Mesenchymal stem cell (in vitro differentiated cells and primary cell): ENCODE measurements at regions not wholly inside any gene's neighbourhood (a gene's known extent, or its start where the extent isn't known, plus 50 kb on each side); places are given as distances from the start of the nearest gene placed in this dataset.

ENCODE experiments used
- DNase-seq: peaks from one replicate; pipeline ENCODE4 v3.0.0-alpha.2; 2013
- H2AFZ ChIP-seq: one replicate; pipeline ENCODE4 v1.6.1; 2013; ENCODE audit warnings: low read depth, mild to moderate bottlenecking, control low read depth, inconsistent platforms, low read length, moderate library complexity
- H2AK5ac ChIP-seq: 2 replicates; pipeline ENCODE4 v1.6.1; 2013; ENCODE audit warnings: low read length, moderate library complexity, mild to moderate bottlenecking, inconsistent platforms; ENCODE audit not compliant: severe bottlenecking
- H2BK120ac ChIP-seq: one replicate; pipeline ENCODE4 v1.6.1; 2013; ENCODE audit warnings: low read depth, mild to moderate bottlenecking, inconsistent platforms, low read length, moderate library complexity
- H2BK12ac ChIP-seq, 2 experiments: one replicate each; pipeline ENCODE4 v1.6.1; 2013; ENCODE audit warnings: inconsistent platforms in 2 of 2, low read length in 2 of 2, mild to moderate bottlenecking in 2 of 2, moderate library complexity in 2 of 2, control low read depth in 1 of 2
- H2BK15ac ChIP-seq: one replicate; pipeline ENCODE4 v1.6.1; 2013; ENCODE audit warnings: mild to moderate bottlenecking, low read depth, inconsistent platforms; ENCODE audit not compliant: poor library complexity, severe bottlenecking
- H2BK5ac ChIP-seq: 2 replicates; pipeline ENCODE4 v1.6.1; 2013; ENCODE audit warnings: low read depth, mild to moderate bottlenecking, low read length, control low read depth, inconsistent platforms; ENCODE audit not compliant: poor library complexity, severe bottlenecking
- H3K14ac ChIP-seq, 2 experiments: one replicate each; pipeline ENCODE4 v1.6.1; 2013; ENCODE audit warnings: inconsistent platforms in 2 of 2, low read length in 2 of 2, control low read depth in 1 of 2, mild to moderate bottlenecking in 1 of 2, moderate library complexity in 1 of 2
- H3K18ac ChIP-seq, 2 experiments: one replicate each; pipeline ENCODE4 v1.6.1; 2013; ENCODE audit warnings: inconsistent platforms in 2 of 2, low read length in 2 of 2, control low read depth in 1 of 2, low read depth in 1 of 2, mild to moderate bottlenecking in 1 of 2
- H3K23ac ChIP-seq, 2 experiments: one replicate each; pipeline ENCODE4 v1.6.1; 2013; ENCODE audit warnings: inconsistent platforms in 2 of 2, low read length in 2 of 2, mild to moderate bottlenecking in 2 of 2, moderate library complexity in 2 of 2, control low read depth in 1 of 2
- H3K27ac ChIP-seq: 2 replicates; pipeline ENCODE4 v1.5.1; 2013; ENCODE audit warnings: mild to moderate bottlenecking, moderate library complexity, low read length, control low read depth, inconsistent platforms; ENCODE audit not compliant: poor library complexity, severe bottlenecking
- H3K27me3 ChIP-seq, 2 experiments: 2 replicates each; pipeline versions ENCODE4 v1.6.1 to v1.7.0; 2013; ENCODE audit warnings: low read length in 2 of 2, mild to moderate bottlenecking in 2 of 2, moderate library complexity in 2 of 2, control low read depth in 1 of 2, inconsistent platforms in 1 of 2; ENCODE audit not compliant: control insufficient read depth in 1 of 2, insufficient read depth in 1 of 2
- H3K36me3 ChIP-seq, 2 experiments: 2 replicates each; pipeline versions ENCODE4 v1.6.1 to v1.7.0; 2013; ENCODE audit warnings: low read length in 2 of 2, control low read depth in 1 of 2, inconsistent platforms in 1 of 2, low read depth in 1 of 2, mild to moderate bottlenecking in 1 of 2; ENCODE audit not compliant: insufficient read depth in 2 of 2, control insufficient read depth in 1 of 2
- H3K4ac ChIP-seq, 2 experiments: one replicate each; pipeline ENCODE4 v1.6.1; 2013; ENCODE audit warnings: inconsistent platforms in 2 of 2, low read length in 2 of 2, mild to moderate bottlenecking in 2 of 2, moderate library complexity in 2 of 2, control low read depth in 1 of 2, low read depth in 1 of 2
- H3K4me1 ChIP-seq: 2 replicates; pipeline ENCODE4 v1.6.1; 2013; ENCODE audit warnings: low read depth, low read length, control low read depth; ENCODE audit not compliant: control insufficient read depth, insufficient read depth
- H3K4me2 ChIP-seq: 2 replicates; pipeline ENCODE4 v1.6.1; 2013; ENCODE audit warnings: low read length, mild to moderate bottlenecking, inconsistent platforms; ENCODE audit not compliant: poor library complexity, severe bottlenecking
- H3K4me3 ChIP-seq, 2 experiments: 2 replicates each; pipeline versions ENCODE4 v1.5.1 to v1.7.0; 2013; ENCODE audit warnings: low read length in 2 of 2, mild to moderate bottlenecking in 2 of 2, control low read depth in 1 of 2, low read depth in 1 of 2; ENCODE audit not compliant: insufficient read depth in 1 of 2
- H3K79me1 ChIP-seq: replicated peaks from 2 replicates; pipeline ENCODE4 v1.6.1; 2013; ENCODE audit warnings: mild to moderate bottlenecking, control low read depth, low read length, inconsistent platforms; ENCODE audit not compliant: poor library complexity, severe bottlenecking
- H3K9ac ChIP-seq: 2 replicates; pipeline ENCODE4 v1.7.0; 2013; ENCODE audit warnings: mild to moderate bottlenecking, low read length, moderate library complexity
- H3K9me3 ChIP-seq: 2 replicates; pipeline ENCODE4 v1.7.0; 2013; ENCODE audit warnings: mild to moderate bottlenecking, low read length; ENCODE audit not compliant: control insufficient read depth
- H4K8ac ChIP-seq: one replicate; pipeline ENCODE4 v1.6.1; 2013; ENCODE audit warnings: inconsistent platforms, mild to moderate bottlenecking, low read length, moderate library complexity
- H4K91ac ChIP-seq: one replicate; pipeline ENCODE4 v1.6.1; 2013; ENCODE audit warnings: mild to moderate bottlenecking, low read length, inconsistent platforms
- WGBS: methylation state at CpG from one replicate; pipeline ENCODE4 v1.1.7; 2013; ENCODE audit warnings: mixed read lengths; 5-methylcytosine and 5-hydroxymethylcytosine counted together

- no peak overlapping the region for H3K23ac ChIP-seq
- no peak overlapping the region for H3K9ac ChIP-seq
- no peak overlapping the region for H2AK5ac ChIP-seq
- H3K4ac ChIP-seq = no peak overlapping the region
- no peak overlapping the region for H4K91ac ChIP-seq
- no peaks in the 10 kb centered on the region for H3K79me1 ChIP-seq
- no peak overlapping the region for H4K8ac ChIP-seq
- H3K9me3 ChIP-seq = peaks cover 5% of the 10 kb centered on the region
- no peak overlapping the region for H3K18ac ChIP-seq
- no peak overlapping the region for H2BK5ac ChIP-seq
- H3K4me2 ChIP-seq = no peak overlapping the region
- no peak overlapping the region for H2AFZ ChIP-seq
- H3K14ac ChIP-seq = no peak overlapping the region
- WGBS = no CpG with 5 or more reads among the region's 3 CpGs
- no peak overlapping the region for H2BK120ac ChIP-seq
- H3K27me3 ChIP-seq = peaks cover 55 to 62% of the 10 kb centered on the region in 2 experiments
- DNase-seq = no peak
- H2BK12ac ChIP-seq = no peak overlapping the region
- no peak overlapping the region for H3K27ac ChIP-seq
- H2BK15ac ChIP-seq = no peak overlapping the region
- no peaks in the 10 kb centered on the region for H3K36me3 ChIP-seq
- peaks cover 2% of the 10 kb centered on the region for H3K4me1 ChIP-seq
- H3K4me3 ChIP-seq = no peak overlapping the region
Measured at GRCh38 chr12:53809005-53809404, 57.2 kb upstream of the CISTR start.

- Histone ChIP-seq H4K8ac (no peak overlapping the region), H3K4me2 (no peak overlapping the region), H3K4me1 (peaks cover 2% of the 10 kb centered on the region), H3K4ac (no peak overlapping the region), H3K23ac (no peak overlapping the region), H4K91ac (no peak overlapping the region), H2AK5ac (no peak overlapping the region), H3K36me3 (no peaks in the 10 kb centered on the region), H3K27me3 (peaks cover 58 to 76% of the 10 kb centered on the region in 2 experiments), H2BK15ac (no peak overlapping the region), H2BK120ac (no peak overlapping the region), H3K9me3 (peaks cover 5% of the 10 kb centered on the region), H3K27ac (no peak overlapping the region), H3K14ac (no peak overlapping the region), H3K18ac (no peak overlapping the region), H2AFZ (no peak overlapping the region), H3K9ac (no peak overlapping the region), H3K79me1 (no peaks in the 10 kb centered on the region), H2BK5ac (no peak overlapping the region), H2BK12ac (no peak overlapping the region), H3K4me3 (no peak overlapping the region)
- WGBS = 91% methylated on average over 1 of the region's 1 CpG
- no peak for DNase-seq
Measured at GRCh38 chr12:53810950-53811349, 59.2 kb upstream of the CISTR start.

GRCh38 chr12:53811606-53812005, 59.8 kb upstream of the CISTR start:
- Histone ChIP-seq H2BK12ac (no peak overlapping the region), H3K36me3 (no peaks in the 10 kb centered on the region), H3K4me3 (no peak overlapping the region), H2AFZ (no peak overlapping the region), H3K27me3 (peaks cover 65 to 82% of the 10 kb centered on the region in 2 experiments), H4K91ac (no peak overlapping the region), H3K4ac (no peak overlapping the region), H3K9me3 (peaks cover 5% of the 10 kb centered on the region), H3K18ac (no peak overlapping the region), H2BK15ac (no peak overlapping the region), H3K79me1 (no peaks in the 10 kb centered on the region), H3K4me1 (peaks cover under 1% of the 10 kb centered on the region), H3K14ac (no peak overlapping the region), H3K23ac (no peak overlapping the region), H3K4me2 (no peak overlapping the region), H3K27ac (no peak overlapping the region), H3K9ac (no peak overlapping the region), H4K8ac (no peak overlapping the region), H2BK120ac (no peak overlapping the region), H2BK5ac (no peak overlapping the region), H2AK5ac (no peak overlapping the region)
- no peak for DNase-seq
- 71% methylated on average over 6 of the region's 8 CpGs for WGBS

- DNase-seq = no peak
- Histone ChIP-seq H3K9me3 (peaks cover 6% of the 10 kb centered on the region), H3K23ac (no peak overlapping the region), H3K4me1 (no peaks in the 10 kb centered on the region), H4K91ac (no peak overlapping the region), H3K4me2 (no peak overlapping the region), H2BK5ac (no peak overlapping the region), H2BK15ac (no peak overlapping the region), H3K79me1 (no peaks in the 10 kb centered on the region), H3K9ac (no peak overlapping the region), H4K8ac (no peak overlapping the region), H3K18ac (no peak overlapping the region), H2AK5ac (no peak overlapping the region), H2AFZ (no peak overlapping the region), H3K4ac (no peak overlapping the region), H3K14ac (no peak overlapping the region), H3K27me3 (peaks cover 63 to 70% of the 10 kb centered on the region in 2 experiments), H3K4me3 (no peak overlapping the region), H3K36me3 (no peaks in the 10 kb centered on the region), H3K27ac (no peak overlapping the region), H2BK120ac (no peak overlapping the region), H2BK12ac (no peak overlapping the region)
- 73% methylated on average over 4 of the region's 4 CpGs for WGBS
Measured at GRCh38 chr12:53816360-53817020, 64.7 kb upstream of the CISTR start.
